H1 (cell line): ENCODE measurements at regions not wholly inside any gene's neighbourhood (a gene's known extent, or its start where the extent isn't known, plus 50 kb on each side); places are given as distances from the start of the nearest gene placed in this dataset.

Source experiments
- CTCF ChIA-PET: fragments of 300-600 bp; sonication (Branson Sonifier 250); formaldehyde crosslinking; loops from one replicate; lab custom pipeline; 2021; ENCODE audit not compliant: partially characterized antibody; lab: Charles Lee
- POLR2A ChIA-PET: fragments of 300-600 bp; sonication (Branson Sonifier 250); formaldehyde crosslinking; loops from one replicate; lab custom pipeline; 2021; ENCODE audit warnings: inconsistent platforms; ENCODE audit not compliant: partially characterized antibody; lab: Charles Lee
- DNase-seq, 2 experiments: peaks; one replicate each; pipeline versions ENCODE4 v3.0.0 to v3.0.0-alpha.2; 2010 to 2022; ENCODE audit warnings: low spot score in 2 of 2, low read depth in 1 of 2, mixed read lengths in 1 of 2
- FAIRE-seq: peaks from 2 replicates; lab custom pipeline; 2011; peaks lifted over from hg19 to GRCh38; lab: Jason Lieb, UNC
- H2AFZ ChIP-seq: 2 replicates; pipeline ENCODE4 v1.8.1; 2012; ENCODE audit warnings: low read length, inconsistent platforms
- H2AK5ac ChIP-seq: 2 replicates; pipeline ENCODE4 v1.6.1; 2013; ENCODE audit warnings: low read depth, low read length
- H2BK120ac ChIP-seq: replicated peaks from 2 replicates; pipeline ENCODE3; 2013; ENCODE audit warnings: low read depth, low read length, inconsistent platforms
- H2BK12ac ChIP-seq: 2 replicates; pipeline ENCODE4 v1.6.1; 2013; ENCODE audit warnings: low read depth, low read length
- H2BK15ac ChIP-seq: 2 replicates; pipeline ENCODE4 v1.6.1; 2013; ENCODE audit warnings: low read length
- H2BK20ac ChIP-seq: 2 replicates; pipeline ENCODE4 v1.6.1; 2013; ENCODE audit warnings: low read length
- H2BK5ac ChIP-seq: 2 replicates; pipeline ENCODE4 v1.6.1; 2013; ENCODE audit warnings: low read depth, low read length
- H3K14ac ChIP-seq: 2 replicates; pipeline ENCODE4 v1.6.1; 2013; ENCODE audit warnings: inconsistent platforms; ENCODE audit not compliant: insufficient read length
- H3K18ac ChIP-seq: 2 replicates; pipeline ENCODE4 v1.6.1; 2013; ENCODE audit warnings: low read length; ENCODE audit errors: extremely low read depth
- H3K23ac ChIP-seq: 2 replicates; pipeline ENCODE4 v1.6.1; 2013; ENCODE audit warnings: inconsistent platforms; ENCODE audit not compliant: insufficient read length
- H3K23me2 ChIP-seq: 2 replicates; pipeline ENCODE4 v1.6.1; 2013; ENCODE audit warnings: low read depth, low read length
- H3K27ac ChIP-seq: 2 replicates; pipeline ENCODE4 v1.6.1; 2011; ENCODE audit warnings: low read depth, low read length, inconsistent platforms
- H3K27me3 ChIP-seq, 4 experiments: replicated peaks in 1 of 4; 1 replicate in 1 of 4; 2 replicates in 3 of 4; pipeline versions ENCODE4 v1.6.1 to v1.8.1; 2011 to 2013; ENCODE audit warnings: low read length in 3 of 4, mild to moderate bottlenecking in 3 of 4, inconsistent platforms in 2 of 4, mixed read lengths in 2 of 4, moderate library complexity in 1 of 4; ENCODE audit not compliant: control insufficient read depth in 3 of 4, insufficient read depth in 3 of 4; ENCODE audit errors: extremely low read depth in 1 of 4
- H3K36me3 ChIP-seq, 4 experiments: 2 replicates each; pipeline versions ENCODE4 v1.6.1 to v1.8.1; 2011 to 2013; ENCODE audit warnings: mild to moderate bottlenecking in 4 of 4, low read length in 3 of 4, moderate library complexity in 2 of 4, control low read depth in 1 of 4, inconsistent platforms in 1 of 4; ENCODE audit not compliant: insufficient read depth in 4 of 4, control insufficient read depth in 2 of 4
- H3K4ac ChIP-seq: replicated peaks from 2 replicates; pipeline ENCODE3; 2013; ENCODE audit warnings: low read length, low read depth, mixed read lengths, inconsistent platforms; ENCODE audit not compliant: insufficient read length
- H3K4me1 ChIP-seq, 4 experiments: replicated peaks in 1 of 4; 1 replicate in 1 of 4; 2 replicates in 3 of 4; pipeline versions ENCODE4 v1.6.1 to v1.8.1; 2011 to 2013; ENCODE audit warnings: low read length in 3 of 4, inconsistent platforms in 2 of 4, mixed read lengths in 1 of 4; ENCODE audit not compliant: insufficient read depth in 4 of 4, control insufficient read depth in 3 of 4
- H3K4me2 ChIP-seq, 2 experiments: 2 replicates each; pipeline versions ENCODE4 v1.6.1 to v1.8.1; 2011 to 2013; ENCODE audit warnings: low read depth in 2 of 2, low read length in 2 of 2, control low read depth in 1 of 2, inconsistent platforms in 1 of 2, mild to moderate bottlenecking in 1 of 2; ENCODE audit not compliant: insufficient read depth in 1 of 2
- H3K4me3 ChIP-seq, 4 experiments: fragments of 200-600, 300-600 bp in 1 of 4; sonication (generic), shearing (Covaris generic), sonication (Bioruptor Twin) in 1 of 4; 2 replicates each; pipeline versions ENCODE4 v1.5.1 to v1.8.1; 2011 to 2016; ENCODE audit warnings: low read length in 4 of 4, low read depth in 3 of 4, control low read depth in 2 of 4, inconsistent platforms in 2 of 4, mild to moderate bottlenecking in 2 of 4, mixed read lengths in 1 of 4, moderate library complexity in 1 of 4; ENCODE audit not compliant: insufficient read depth in 2 of 4; ENCODE audit errors: extremely low read depth in 1 of 4
- H3K56ac ChIP-seq: replicated peaks from 2 replicates; pipeline ENCODE3; 2013; ENCODE audit warnings: low read depth, mild to moderate bottlenecking, mixed read lengths, low read length, inconsistent platforms; ENCODE audit not compliant: insufficient read length
- H3K79me1 ChIP-seq: 2 replicates; pipeline ENCODE4 v1.6.1; 2013; ENCODE audit warnings: low read depth, low read length, control low read depth
- H3K79me2 ChIP-seq, 2 experiments: 2 replicates each; pipeline versions ENCODE4 v1.6.1 to v1.8.1; 2012 to 2013; ENCODE audit warnings: low read length in 2 of 2, mild to moderate bottlenecking in 2 of 2, inconsistent platforms in 1 of 2; ENCODE audit not compliant: insufficient read depth in 2 of 2, control insufficient read depth in 1 of 2
- H3K9ac ChIP-seq, 4 experiments: replicated peaks in 1 of 4; 1 replicate in 1 of 4; 2 replicates in 3 of 4; pipeline versions ENCODE4 v1.6.1 to v1.8.1; 2011 to 2013; ENCODE audit warnings: low read depth in 3 of 4, low read length in 3 of 4, control low read depth in 2 of 4, mild to moderate bottlenecking in 2 of 4, moderate library complexity in 2 of 4, inconsistent platforms in 1 of 4; ENCODE audit errors: extremely low read depth in 1 of 4
- H3K9me3 ChIP-seq, 2 experiments: 2 replicates each; pipeline versions ENCODE4 v1.6.1 to v1.8.1; 2012 to 2013; ENCODE audit warnings: mild to moderate bottlenecking in 2 of 2, moderate library complexity in 2 of 2, control low read depth in 1 of 2, inconsistent platforms in 1 of 2, low read depth in 1 of 2, low read length in 1 of 2, mixed read lengths in 1 of 2; ENCODE audit not compliant: insufficient read depth in 2 of 2
- H4K20me1 ChIP-seq, 2 experiments: replicated peaks in 1 of 2; 2 replicates each; pipeline versions ENCODE3 to v1.8.1; 2011 to 2013; ENCODE audit warnings: inconsistent platforms in 2 of 2, low read length in 2 of 2, mild to moderate bottlenecking in 1 of 2; ENCODE audit not compliant: insufficient read depth in 2 of 2, control insufficient read depth in 1 of 2
- H4K5ac ChIP-seq: 2 replicates; pipeline ENCODE4 v1.6.1; 2013; ENCODE audit warnings: low read length, low read depth, mixed read lengths, inconsistent platforms; ENCODE audit not compliant: insufficient read length
- H4K8ac ChIP-seq: 2 replicates; pipeline ENCODE4 v1.8.0; 2013; ENCODE audit warnings: mild to moderate bottlenecking, moderate library complexity, low read length, inconsistent platforms; ENCODE audit not compliant: insufficient read depth; ENCODE audit errors: extremely low read depth
- H4K91ac ChIP-seq: replicated peaks from 2 replicates; pipeline ENCODE3; 2013; ENCODE audit warnings: low read length, mixed read lengths, inconsistent platforms; ENCODE audit not compliant: insufficient read length
- BCL11A ChIP-seq, 2 experiments: IDR thresholded peaks; one replicate each; pipeline ENCODE4 v1.6.1; 2011; ENCODE audit warnings: low read depth in 2 of 2, low read length in 2 of 2, mild to moderate bottlenecking in 2 of 2
- NRF1 ChIP-seq: IDR thresholded peaks from 2 replicates; pipeline ENCODE4 v1.6.1; 2011; ENCODE audit warnings: mild to moderate bottlenecking, low read depth, low read length, improper control_type of control experiment
- POLR2AphosphoS5 ChIP-seq: IDR thresholded peaks from 2 replicates; pipeline ENCODE4 v1.6.1; 2011; ENCODE audit warnings: low read depth, low read length
- RXRA ChIP-seq: IDR thresholded peaks from 2 replicates; pipeline ENCODE4 v1.6.1; 2011; ENCODE audit warnings: low read depth, mild to moderate bottlenecking, low read length, moderate library complexity; ENCODE audit not compliant: insufficient read depth
- SAP30 ChIP-seq: fragments of 300-600 bp; sonication (generic); IDR thresholded peaks from 2 replicates; pipeline ENCODE4 v1.7.1; 2012; ENCODE audit warnings: low read length, moderate library complexity, mild to moderate bottlenecking, inconsistent platforms; ENCODE audit not compliant: insufficient read depth, insufficient replicate concordance
- SIRT6 ChIP-seq: IDR thresholded peaks from one replicate; pipeline ENCODE4 v1.7.1; 2012; ENCODE audit warnings: low read length, inconsistent platforms
- TAF7 ChIP-seq: optimal IDR thresholded peaks from 2 replicates; pipeline ENCODE3; 2011; ENCODE audit warnings: low read depth, mild to moderate bottlenecking, inconsistent platforms, low read length, moderate library complexity, borderline replicate concordance
- WGBS, 2 experiments: shearing (Covaris generic) in 1 of 2; methylation state at CpG; one replicate each; pipeline versions ENCODE4 v1.1.6 to v1.1.7; 2013 to 2015; ENCODE audit warnings: low lambda C conversion rate in 2 of 2, mixed read lengths in 2 of 2, inconsistent platforms in 1 of 2, low coverage in 1 of 2, missing lambda C conversion rate in 1 of 2; ENCODE audit not compliant: insufficient replicate concordance in 2 of 2, insufficient coverage in 1 of 2, insufficient read length in 1 of 2; ENCODE audit errors: extremely low coverage in 1 of 2, missing lambda C conversion rate in 1 of 2; 5-methylcytosine and 5-hydroxymethylcytosine counted together
- TF ChIP-seq, protein P1 (sequence below): IDR thresholded peaks from 2 replicates; pipeline ENCODE4 v1.6.1; 2012; ENCODE audit warnings: inconsistent platforms

DNA sequence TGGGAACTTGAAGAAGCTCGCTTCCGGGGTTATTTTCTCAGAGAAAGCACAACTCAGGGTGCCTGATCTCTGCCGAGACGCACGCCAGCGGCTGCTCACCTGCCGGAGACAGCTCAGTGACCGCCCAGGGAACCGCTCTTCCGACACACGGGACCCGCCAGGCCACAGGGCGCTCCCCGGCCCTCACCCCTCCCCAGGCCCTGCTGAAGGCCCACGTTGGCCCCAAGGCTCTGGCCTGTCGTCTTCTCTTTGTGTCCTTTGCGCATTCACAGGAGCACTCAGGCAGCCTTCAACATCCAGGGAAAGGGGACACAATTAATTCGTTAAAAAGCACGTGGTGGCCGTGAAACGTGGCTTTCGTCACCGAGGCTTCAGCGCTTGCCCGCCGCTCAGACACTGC lies 276.3 kb upstream of the SALL3 start:
- no peaks in the 10 kb centered on the region; a peak in 1 of 7 replicates for H3K27me3 ChIP-seq
- peak overlapping the region; percentile 95; the same call in 1 of the 2 replicates for H2BK20ac ChIP-seq
- no peaks in the 10 kb centered on the region for H3K36me3 ChIP-seq
- peak overlapping the region; percentile 99 for H2BK12ac ChIP-seq
- no peak overlapping the region for H3K9ac ChIP-seq
- H3K27ac ChIP-seq, result no peak overlapping the region
- peaks cover 9% of the 10 kb centered on the region; the same call in 1 of the 2 replicates for H3K23me2 ChIP-seq
- no peaks in the 10 kb centered on the region for H3K79me2 ChIP-seq
- peaks cover 0 to 6% of the 10 kb centered on the region in 2 experiments for H4K20me1 ChIP-seq
- H2BK120ac ChIP-seq, result peak overlapping the region; percentile 16
- H2BK5ac ChIP-seq, result peak overlapping the region; percentile 76; the same call in 1 of the 2 replicates
- peak overlapping the region; percentile 95; the same call in 1 of the 2 replicates for H2AK5ac ChIP-seq
- H3K23ac ChIP-seq, result no peak overlapping the region
- WGBS, 2 experiments, result 90% methylated on average over 26 of the region's 26 CpGs; no CpG with 5 or more reads in 1 of the 2 experiments
- H3K18ac ChIP-seq, result peak overlapping the region; percentile 65
- no peak overlapping the region for H3K56ac ChIP-seq
- H3K4me3 ChIP-seq, result no peak overlapping the region
- H3K4me2 ChIP-seq, result no peak overlapping the region
- no peak overlapping the region for H3K14ac ChIP-seq
- 0 out of 2 replicates have a peak overlapping the region, but pooled peaks have one; percentile 42 for H4K8ac ChIP-seq
- ChIA-PET POLR2A (interaction anchor here (0.6 kb wide), 1 partner anchor 620 kb away, joined by 3 read pairs; no protein-coding TSS in a partner anchor), CTCF (no interaction called here)
- H2AFZ ChIP-seq, result no peak overlapping the region
- H4K5ac ChIP-seq, result no peak overlapping the region
- H2BK15ac ChIP-seq, result peak overlapping the region; percentile 88; the same call in 1 of the 2 replicates
- peak overlapping the region; percentile 69 for H4K91ac ChIP-seq
- DNase-seq (no peak), FAIRE-seq (no peak)
- no peak overlapping the region for H3K4ac ChIP-seq
- no peaks in the 10 kb centered on the region; a peak in 1 of 4 replicates for H3K9me3 ChIP-seq
- H3K79me1 ChIP-seq, result no peaks in the 10 kb centered on the region
- TF ChIP-seq SAP30, result no peak
- no peak for TF ChIP-seq TAF7
- TF ChIP-seq BCL11A (IDR thresholded peaks at IDR 0.05; ENCODE audit: low read depth in 2 of 2, low read length in 2 of 2), result no peak
- TF ChIP-seq POLR2AphosphoS5, result no peak
- no peak for TF ChIP-seq SIRT6
- no peak for TF ChIP-seq RXRA
- TF ChIP-seq, protein P1, sequence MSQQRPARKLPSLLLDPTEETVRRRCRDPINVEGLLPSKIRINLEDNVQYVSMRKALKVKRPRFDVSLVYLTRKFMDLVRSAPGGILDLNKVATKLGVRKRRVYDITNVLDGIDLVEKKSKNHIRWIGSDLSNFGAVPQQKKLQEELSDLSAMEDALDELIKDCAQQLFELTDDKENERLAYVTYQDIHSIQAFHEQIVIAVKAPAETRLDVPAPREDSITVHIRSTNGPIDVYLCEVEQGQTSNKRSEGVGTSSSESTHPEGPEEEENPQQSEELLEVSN, result no peak
- no peak for TF ChIP-seq NRF1
- H3K4me1 ChIP-seq, result peaks cover 0 to 12% (median 5%) of the 10 kb centered on the region in 4 experiments; a peak in 6 of 7 replicates
